ENCODE measurements at regions not wholly inside any gene's neighbourhood (a gene's known extent, or its start where the extent isn't known, plus 50 kb on each side); places are given as distances from the start of the nearest gene placed in this dataset.
A peak's percentile ranks its signal among the peaks of the same experiment; 100 is the strongest.

GRCh38 chr10:55629793-55630490, 731.1 kb downstream of the ZWINT start:
- TF ChIP-seq RCOR1 (conservative IDR thresholded peaks at IDR 0.05; ENCODE audit: low read depth, low read length) (no peak), ASH2L (IDR thresholded peaks at IDR 0.05; ENCODE audit: borderline replicate concordance, low read depth) (no peak), HCFC1 (IDR thresholded peaks at IDR 0.05; ENCODE audit: low read length) (no peak), CTCF (IDR thresholded peaks at IDR 0.05 in 2 of 3, conservative IDR thresholded peaks at IDR 0.05 in 1 of 3; ENCODE audit: control insufficient read depth in 2 of 3, extremely low read depth in 1 of 3, insufficient read depth in 1 of 3, low read depth in 3 of 3, low read length in 3 of 3) (peak in 2 of 3 experiments; percentile 26 to 38; a peak in 3 of 6 replicates), CBX5 (IDR thresholded peaks at IDR 0.05; ENCODE audit: low read depth) (no peak), TCF12 (IDR thresholded peaks at IDR 0.05; ENCODE audit: low read depth, low read length) (no peak)
- TF ChIP-seq, protein P1, sequence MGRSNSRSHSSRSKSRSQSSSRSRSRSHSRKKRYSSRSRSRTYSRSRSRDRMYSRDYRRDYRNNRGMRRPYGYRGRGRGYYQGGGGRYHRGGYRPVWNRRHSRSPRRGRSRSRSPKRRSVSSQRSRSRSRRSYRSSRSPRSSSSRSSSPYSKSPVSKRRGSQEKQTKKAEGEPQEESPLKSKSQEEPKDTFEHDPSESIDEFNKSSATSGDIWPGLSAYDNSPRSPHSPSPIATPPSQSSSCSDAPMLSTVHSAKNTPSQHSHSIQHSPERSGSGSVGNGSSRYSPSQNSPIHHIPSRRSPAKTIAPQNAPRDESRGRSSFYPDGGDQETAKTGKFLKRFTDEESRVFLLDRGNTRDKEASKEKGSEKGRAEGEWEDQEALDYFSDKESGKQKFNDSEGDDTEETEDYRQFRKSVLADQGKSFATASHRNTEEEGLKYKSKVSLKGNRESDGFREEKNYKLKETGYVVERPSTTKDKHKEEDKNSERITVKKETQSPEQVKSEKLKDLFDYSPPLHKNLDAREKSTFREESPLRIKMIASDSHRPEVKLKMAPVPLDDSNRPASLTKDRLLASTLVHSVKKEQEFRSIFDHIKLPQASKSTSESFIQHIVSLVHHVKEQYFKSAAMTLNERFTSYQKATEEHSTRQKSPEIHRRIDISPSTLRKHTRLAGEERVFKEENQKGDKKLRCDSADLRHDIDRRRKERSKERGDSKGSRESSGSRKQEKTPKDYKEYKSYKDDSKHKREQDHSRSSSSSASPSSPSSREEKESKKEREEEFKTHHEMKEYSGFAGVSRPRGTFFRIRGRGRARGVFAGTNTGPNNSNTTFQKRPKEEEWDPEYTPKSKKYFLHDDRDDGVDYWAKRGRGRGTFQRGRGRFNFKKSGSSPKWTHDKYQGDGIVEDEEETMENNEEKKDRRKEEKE (IDR thresholded peaks at IDR 0.05) = no peak
- TF ChIP-seq, protein P2, sequence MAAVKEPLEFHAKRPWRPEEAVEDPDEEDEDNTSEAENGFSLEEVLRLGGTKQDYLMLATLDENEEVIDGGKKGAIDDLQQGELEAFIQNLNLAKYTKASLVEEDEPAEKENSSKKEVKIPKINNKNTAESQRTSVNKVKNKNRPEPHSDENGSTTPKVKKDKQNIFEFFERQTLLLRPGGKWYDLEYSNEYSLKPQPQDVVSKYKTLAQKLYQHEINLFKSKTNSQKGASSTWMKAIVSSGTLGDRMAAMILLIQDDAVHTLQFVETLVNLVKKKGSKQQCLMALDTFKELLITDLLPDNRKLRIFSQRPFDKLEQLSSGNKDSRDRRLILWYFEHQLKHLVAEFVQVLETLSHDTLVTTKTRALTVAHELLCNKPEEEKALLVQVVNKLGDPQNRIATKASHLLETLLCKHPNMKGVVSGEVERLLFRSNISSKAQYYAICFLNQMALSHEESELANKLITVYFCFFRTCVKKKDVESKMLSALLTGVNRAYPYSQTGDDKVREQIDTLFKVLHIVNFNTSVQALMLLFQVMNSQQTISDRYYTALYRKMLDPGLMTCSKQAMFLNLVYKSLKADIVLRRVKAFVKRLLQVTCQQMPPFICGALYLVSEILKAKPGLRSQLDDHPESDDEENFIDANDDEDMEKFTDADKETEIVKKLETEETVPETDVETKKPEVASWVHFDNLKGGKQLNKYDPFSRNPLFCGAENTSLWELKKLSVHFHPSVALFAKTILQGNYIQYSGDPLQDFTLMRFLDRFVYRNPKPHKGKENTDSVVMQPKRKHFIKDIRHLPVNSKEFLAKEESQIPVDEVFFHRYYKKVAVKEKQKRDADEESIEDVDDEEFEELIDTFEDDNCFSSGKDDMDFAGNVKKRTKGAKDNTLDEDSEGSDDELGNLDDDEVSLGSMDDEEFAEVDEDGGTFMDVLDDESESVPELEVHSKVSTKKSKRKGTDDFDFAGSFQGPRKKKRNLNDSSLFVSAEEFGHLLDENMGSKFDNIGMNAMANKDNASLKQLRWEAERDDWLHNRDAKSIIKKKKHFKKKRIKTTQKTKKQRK (IDR thresholded peaks at IDR 0.05; ENCODE audit: low read depth, low read length) = no peak
- TF ChIP-seq, protein P3, sequence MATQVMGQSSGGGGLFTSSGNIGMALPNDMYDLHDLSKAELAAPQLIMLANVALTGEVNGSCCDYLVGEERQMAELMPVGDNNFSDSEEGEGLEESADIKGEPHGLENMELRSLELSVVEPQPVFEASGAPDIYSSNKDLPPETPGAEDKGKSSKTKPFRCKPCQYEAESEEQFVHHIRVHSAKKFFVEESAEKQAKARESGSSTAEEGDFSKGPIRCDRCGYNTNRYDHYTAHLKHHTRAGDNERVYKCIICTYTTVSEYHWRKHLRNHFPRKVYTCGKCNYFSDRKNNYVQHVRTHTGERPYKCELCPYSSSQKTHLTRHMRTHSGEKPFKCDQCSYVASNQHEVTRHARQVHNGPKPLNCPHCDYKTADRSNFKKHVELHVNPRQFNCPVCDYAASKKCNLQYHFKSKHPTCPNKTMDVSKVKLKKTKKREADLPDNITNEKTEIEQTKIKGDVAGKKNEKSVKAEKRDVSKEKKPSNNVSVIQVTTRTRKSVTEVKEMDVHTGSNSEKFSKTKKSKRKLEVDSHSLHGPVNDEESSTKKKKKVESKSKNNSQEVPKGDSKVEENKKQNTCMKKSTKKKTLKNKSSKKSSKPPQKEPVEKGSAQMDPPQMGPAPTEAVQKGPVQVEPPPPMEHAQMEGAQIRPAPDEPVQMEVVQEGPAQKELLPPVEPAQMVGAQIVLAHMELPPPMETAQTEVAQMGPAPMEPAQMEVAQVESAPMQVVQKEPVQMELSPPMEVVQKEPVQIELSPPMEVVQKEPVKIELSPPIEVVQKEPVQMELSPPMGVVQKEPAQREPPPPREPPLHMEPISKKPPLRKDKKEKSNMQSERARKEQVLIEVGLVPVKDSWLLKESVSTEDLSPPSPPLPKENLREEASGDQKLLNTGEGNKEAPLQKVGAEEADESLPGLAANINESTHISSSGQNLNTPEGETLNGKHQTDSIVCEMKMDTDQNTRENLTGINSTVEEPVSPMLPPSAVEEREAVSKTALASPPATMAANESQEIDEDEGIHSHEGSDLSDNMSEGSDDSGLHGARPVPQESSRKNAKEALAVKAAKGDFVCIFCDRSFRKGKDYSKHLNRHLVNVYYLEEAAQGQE (IDR thresholded peaks at IDR 0.05; ENCODE audit: low read depth, low read length) = no peak
